ENCODE measurements at regions not wholly inside any gene's neighbourhood (a gene's known extent, or its start where the extent isn't known, plus 50 kb on each side); places are given as distances from the start of the nearest gene placed in this dataset.

DNA sequence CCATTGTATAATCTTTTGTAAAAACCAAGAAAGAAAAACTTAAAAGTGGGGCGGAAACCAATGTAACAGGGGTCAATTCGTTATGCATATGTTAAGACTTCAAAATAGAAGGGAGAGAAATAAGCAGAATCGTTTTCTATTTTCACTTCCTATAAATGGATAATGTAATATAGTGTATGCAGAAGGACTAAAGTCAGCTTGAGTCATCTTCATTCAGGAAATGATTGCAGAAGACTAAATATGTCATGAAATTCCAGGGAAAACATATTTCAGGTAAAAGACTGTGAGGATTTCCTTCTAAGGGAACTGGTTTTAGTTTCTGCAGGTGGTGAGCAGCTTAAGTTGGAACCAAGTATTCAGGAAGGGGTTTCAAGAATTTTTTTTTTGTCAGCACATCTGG, 753.3 kb downstream of the IRX1 start:
- DNase-seq: no peak

GRCh38 chr5:4356201-4356600, 760.6 kb downstream of the IRX1 start:
- DNase-seq: no peak

DNA sequence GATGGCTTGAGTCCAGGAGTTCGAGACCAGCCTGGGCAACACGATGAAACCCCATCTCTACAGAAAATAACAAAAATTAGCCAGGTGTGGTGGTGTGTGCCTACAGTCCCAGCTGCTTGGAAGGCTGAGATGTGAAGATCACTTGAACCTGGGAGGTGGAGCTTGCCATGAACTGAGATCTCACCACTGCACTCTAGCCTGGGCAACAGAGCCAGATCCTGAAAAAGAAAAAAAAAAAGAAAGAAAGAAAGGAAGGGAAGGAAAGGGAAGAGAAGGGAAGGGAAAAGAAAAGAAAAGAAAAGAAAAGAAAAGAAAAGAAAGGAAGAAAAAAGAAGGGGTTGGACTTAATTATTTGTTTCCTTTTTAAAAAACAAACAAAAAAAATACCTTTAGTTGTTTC, 764.2 kb downstream of the IRX1 start:
- DNase-seq: no peak

DNA sequence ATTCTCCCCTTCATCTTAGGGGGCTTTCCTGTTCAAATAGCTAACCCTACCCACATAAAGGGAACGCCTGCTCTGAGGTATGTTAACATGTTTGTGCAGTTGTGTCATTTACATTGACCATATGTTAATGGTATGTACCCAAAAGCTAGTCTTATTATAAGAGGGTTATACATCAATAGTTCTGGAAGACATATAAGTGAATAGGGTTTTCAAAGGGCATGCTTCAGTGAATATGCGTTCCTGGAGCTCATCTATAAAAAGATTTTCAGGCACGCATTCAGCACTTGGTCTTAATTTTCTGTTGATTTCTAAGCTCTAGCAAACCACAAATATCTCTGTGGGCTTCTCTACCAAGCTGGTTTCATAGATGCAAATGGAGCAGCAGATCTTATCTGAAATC, 766.1 kb downstream of the IRX1 start:
- DNase-seq: no peak

- no peak for DNase-seq
Observed at GRCh38 chr5:4362411-4362810, 766.8 kb downstream of the IRX1 start.

GRCh38 chr5:4363045-4363444, 767.4 kb downstream of the IRX1 start:
- DNase-seq: no peak

DNA sequence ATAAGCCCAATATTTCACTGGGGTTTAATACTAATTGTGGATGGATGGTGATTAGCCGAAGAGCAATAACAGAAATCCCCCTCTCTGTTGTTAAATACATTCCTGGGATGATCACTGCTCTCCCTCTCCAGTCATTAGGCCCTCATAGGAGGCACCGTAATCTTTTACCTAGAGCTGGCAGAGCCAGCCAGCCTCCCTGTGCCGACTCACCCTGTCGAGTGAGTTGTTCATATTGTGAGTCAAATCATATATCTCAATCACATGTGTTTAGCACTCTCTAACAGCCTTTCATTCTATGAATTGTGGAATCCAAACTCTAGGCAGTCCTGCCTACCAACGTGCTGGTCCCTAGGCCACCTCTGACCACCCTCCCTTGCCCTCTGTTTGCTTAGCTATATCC, 771.0 kb downstream of the IRX1 start:
- no peak for DNase-seq

DNA sequence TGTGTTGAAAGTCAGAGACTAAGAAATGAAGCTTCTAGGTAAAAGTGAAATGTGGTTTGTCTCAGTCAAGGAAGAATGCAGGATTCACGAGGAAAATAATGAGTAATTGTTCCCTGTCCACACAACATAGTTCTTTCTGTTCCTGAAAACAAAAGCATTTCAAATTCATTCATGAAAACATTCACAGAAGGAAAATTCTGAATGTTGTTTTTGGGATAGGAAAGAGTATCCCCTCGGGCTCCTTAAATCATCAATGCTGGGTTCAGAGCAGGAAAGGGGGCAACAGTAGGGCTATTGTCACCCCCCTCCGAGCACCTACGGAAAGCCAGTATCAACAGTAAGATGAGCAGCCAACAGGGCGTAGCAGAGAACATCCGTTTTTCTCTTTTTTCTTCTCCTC, 769.9 kb upstream of the ADAMTS16 start:
- no peak for DNase-seq

DNA sequence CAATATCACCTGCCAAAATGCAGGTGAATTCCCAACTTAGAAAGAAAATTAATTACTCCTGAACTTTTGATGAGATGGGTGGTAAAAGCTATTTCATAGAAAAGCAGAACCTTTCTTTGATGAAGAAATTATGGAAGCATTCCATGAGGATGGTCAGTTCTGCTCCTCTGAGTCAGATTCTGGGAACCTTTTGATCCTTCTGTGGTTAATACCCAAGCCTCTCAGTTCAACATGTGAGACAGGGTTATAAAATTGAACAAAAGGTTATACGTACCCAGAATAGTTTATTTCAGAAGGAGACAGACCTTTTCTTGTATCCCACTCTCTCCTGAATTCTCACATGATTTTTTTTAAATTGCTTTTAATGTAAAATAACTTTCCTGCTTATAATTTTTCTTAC, 767.6 kb upstream of the ADAMTS16 start:
- DNase-seq: no peak

- DNase-seq: no peak
Observed at GRCh38 chr5:4373051-4373820, 766.9 kb upstream of the ADAMTS16 start.

DNA sequence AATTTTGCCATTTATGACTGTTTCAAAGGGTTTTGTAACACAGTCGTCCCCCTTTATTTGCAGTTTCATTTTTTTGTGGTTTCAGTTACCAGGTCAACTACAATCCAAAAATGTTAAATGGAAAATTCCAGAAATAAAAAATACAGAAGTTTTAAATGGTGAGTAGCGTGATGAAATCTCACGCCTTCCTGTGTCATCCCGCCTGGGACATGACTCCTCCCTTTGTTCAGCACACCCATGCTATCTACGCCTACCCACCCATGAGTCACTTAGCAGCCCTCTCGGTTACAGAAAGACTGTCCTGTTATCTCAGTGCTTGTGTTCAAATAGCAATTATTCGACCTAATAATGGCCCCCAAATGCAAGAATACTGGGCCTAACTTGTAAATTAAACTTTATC, 765.3 kb upstream of the ADAMTS16 start:
- DNase-seq: no peak

DNA sequence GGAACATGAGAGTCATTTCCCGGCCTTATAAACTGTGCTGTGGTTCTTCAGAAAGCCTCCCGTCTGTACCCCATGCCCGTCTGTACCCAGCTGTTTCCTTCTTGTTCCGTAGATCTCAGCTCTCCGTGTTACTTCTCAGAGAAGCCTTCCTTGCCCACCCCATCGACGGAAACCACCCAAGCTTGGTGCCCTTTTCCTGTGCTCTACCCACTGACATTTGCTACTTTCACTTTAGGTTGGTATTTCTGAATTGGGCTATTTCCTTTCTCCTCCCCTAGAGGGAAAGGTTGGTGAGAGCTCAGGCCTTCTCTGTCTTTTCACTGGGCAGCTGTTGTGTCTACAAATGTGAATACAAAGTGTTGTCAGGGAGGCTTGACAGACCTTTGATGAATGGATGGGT, 764.5 kb upstream of the ADAMTS16 start:
- no peak for DNase-seq

GRCh38 chr5:4383102-4383501, 757.0 kb upstream of the ADAMTS16 start:
- no peak for DNase-seq

- no peak for DNase-seq
Observed at GRCh38 chr5:4383518-4384198, 756.5 kb upstream of the ADAMTS16 start.

DNA sequence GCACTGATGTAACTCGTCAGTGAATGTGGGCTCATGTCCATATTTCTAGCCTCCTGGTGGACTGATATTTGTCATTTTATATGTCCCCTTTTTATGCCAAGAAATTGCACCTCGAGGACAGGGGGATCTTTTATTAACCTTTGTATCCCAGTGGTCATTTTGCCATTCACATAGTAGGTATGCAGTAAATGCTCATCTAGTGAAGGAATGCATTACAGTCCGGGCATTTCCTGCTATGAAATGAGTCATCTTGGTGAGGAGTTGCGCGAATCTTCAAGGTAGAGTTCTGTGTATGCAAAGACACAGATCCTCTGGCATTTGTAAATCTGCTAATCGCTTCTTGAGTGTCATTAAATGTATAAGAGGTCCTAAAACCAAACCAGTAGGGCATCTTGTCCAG, 755.5 kb upstream of the ADAMTS16 start:
- no peak for DNase-seq

GRCh38 chr5:4386152-4386551, 754.0 kb upstream of the ADAMTS16 start:
- no peak for DNase-seq

- no peak for DNase-seq
Observed at GRCh38 chr5:4387290-4387689, 752.8 kb upstream of the ADAMTS16 start.

DNA sequence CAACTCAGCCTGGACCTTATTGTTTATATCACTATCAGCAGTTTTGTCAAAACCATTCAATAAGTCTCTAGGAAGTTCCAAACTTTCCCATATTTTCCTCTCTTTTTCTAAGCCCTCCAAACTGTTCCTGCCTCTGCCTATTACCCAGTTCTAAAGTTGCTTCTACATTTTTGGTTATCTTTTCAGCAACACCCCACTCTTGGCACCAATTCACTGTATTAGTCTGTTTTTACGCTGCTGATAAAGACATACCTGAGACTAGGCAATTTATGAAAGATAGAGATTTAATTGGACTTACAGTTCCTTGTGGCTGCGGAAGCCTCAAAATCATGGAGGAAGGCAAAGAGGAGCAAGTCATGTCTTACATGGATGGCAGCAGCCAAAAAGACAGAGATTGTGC, 744.4 kb upstream of the ADAMTS16 start:
- no peak for DNase-seq

DNA sequence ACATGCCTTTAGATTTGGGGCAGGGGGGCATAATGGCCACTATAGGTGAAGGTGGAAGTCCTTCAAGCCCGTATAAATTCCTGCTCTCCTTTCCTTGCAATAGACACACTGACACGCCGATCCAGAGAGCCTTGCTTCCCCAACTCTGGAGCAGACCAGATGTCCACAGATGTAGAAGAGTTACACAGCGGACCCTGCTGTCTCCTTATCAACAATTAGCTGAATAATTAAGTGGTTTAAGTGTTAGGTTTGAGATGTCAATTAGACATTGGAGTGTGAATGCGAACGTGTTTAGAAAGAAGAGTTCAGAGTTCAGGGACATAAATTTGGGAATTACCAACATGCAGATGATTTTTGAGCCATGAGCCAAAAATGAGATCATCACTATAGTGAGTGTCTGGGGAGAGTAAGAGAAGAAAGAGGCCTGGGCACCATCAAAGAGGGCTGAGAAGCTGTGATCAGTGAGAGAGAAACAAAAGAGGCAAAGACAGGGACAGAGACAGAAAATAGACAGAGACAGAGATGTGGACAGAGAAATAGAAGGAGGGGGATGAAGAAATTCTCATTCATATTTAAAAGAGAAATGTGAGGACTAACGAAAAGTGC, 734.4 kb upstream of the ADAMTS16 start:
- DNase-seq: no peak

- no peak for DNase-seq
Observed at GRCh38 chr5:4410151-4410550, 730.0 kb upstream of the ADAMTS16 start.

DNA sequence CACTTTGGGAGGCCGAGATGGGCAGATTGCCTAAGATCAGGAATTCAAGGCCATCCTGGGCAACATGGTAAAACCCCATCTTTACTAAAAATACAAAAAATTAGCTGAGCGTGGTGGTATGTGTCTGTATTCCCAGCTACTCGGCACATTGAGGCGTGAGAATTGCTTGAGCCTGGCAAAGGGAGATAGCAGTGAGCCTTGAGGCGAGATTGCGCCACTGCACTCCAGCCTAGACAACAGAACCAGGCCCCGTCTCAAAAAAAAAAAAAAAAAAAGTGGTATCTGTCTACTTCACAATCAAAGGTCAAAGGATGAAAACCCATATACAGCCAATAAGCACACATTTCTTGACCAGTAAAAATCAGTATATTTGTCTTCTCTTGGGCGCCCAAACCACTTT, 728.5 kb upstream of the ADAMTS16 start:
- no peak for DNase-seq

DNA sequence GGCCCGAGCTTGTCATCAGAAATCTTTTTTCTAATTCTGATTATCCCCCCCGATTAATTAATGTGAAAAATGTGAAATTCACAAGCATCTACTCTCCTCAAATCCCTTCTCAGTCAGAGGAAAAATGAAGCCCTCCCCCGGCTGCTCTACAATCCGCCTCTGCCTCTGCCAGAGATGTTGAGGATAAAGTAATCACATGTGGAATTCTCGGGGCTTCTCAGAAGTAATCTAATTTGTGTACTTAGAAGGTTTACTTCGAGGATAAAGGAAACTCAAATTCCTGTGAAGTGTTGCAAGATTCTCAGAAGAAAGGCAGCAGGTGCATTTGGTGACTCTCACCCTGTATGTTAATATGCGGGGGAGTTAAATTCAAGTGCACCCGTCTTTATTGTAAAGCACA, 726.1 kb upstream of the ADAMTS16 start:
- DNase-seq: no peak

GRCh38 chr5:4418084-4418483, 722.0 kb upstream of the ADAMTS16 start:
- DNase-seq: no peak

GRCh38 chr5:4419281-4419680, 720.8 kb upstream of the ADAMTS16 start:
- DNase-seq: no peak

All from NCI-H69 (cell line).